Karpas-422 (cell line): ENCODE measurements at regions not wholly inside any gene's neighbourhood (a gene's known extent, or its start where the extent isn't known, plus 50 kb on each side); places are given as distances from the start of the nearest gene placed in this dataset.
"Not testable (repeated sequence)": the region's sequence is repeated elsewhere in the genome, so short reads cannot be mapped to it uniquely, and the experiment has no call there.

ENCODE experiments used
- DNase-seq: peaks from one replicate; pipeline ENCODE4 v3.0.0-alpha.2; 2015
- H2AFZ ChIP-seq: fragments of 200-600 bp; sonication (generic); 2 replicates; pipeline ENCODE4 v1.6.1; 2014; ENCODE audit warnings: antibody characterized with exemption, low read length, mixed read lengths
- H3K27ac ChIP-seq: fragments of 200-600 bp; sonication (generic); 2 replicates; pipeline ENCODE4 v1.5.1; 2014; ENCODE audit warnings: mild to moderate bottlenecking, low read length, moderate library complexity
- H3K27me3 ChIP-seq: fragments of 200-600 bp; sonication (generic); 2 replicates; pipeline ENCODE4 v1.6.1; 2014; ENCODE audit warnings: low read length, mixed read lengths
- H3K36me3 ChIP-seq: fragments of 200-600 bp; sonication (generic); 2 replicates; pipeline ENCODE4 v1.6.1; 2014; ENCODE audit warnings: low read length, mixed read lengths; ENCODE audit not compliant: insufficient read depth
- H3K4me1 ChIP-seq: fragments of 200-600 bp; sonication (generic); 2 replicates; pipeline ENCODE4 v1.6.1; 2014; ENCODE audit warnings: mild to moderate bottlenecking, low read length, mixed read lengths
- H3K4me2 ChIP-seq: fragments of 200-600 bp; sonication (generic); 2 replicates; pipeline ENCODE4 v1.6.1; 2014; ENCODE audit warnings: low read length, low read depth, mild to moderate bottlenecking; ENCODE audit not compliant: poor library complexity, severe bottlenecking
- H3K4me3 ChIP-seq: fragments of 200-600 bp; sonication (generic); 2 replicates; pipeline ENCODE4 v1.5.1; 2014; ENCODE audit warnings: mild to moderate bottlenecking, antibody characterized with exemption, low read length, mixed read lengths
- H3K79me2 ChIP-seq: fragments of 200-600 bp; sonication (generic); 2 replicates; pipeline ENCODE4 v1.6.1; 2014; ENCODE audit warnings: mild to moderate bottlenecking, low read length, mixed read lengths
- H3K9ac ChIP-seq: fragments of 200-600 bp; sonication (generic); 2 replicates; pipeline ENCODE4 v1.6.0; 2014; ENCODE audit warnings: low read length
- H3K9me2 ChIP-seq: fragments of 200-600 bp; sonication (generic), shearing (Covaris generic); replicated peaks from 2 replicates; pipeline ENCODE4 v1.6.0; 2014; ENCODE audit warnings: mild to moderate bottlenecking, low read length, moderate library complexity; ENCODE audit not compliant: insufficient read depth
- H3K9me3 ChIP-seq: fragments of 300-700, 200-600 bp; sonication (generic); 2 replicates; pipeline ENCODE4 v1.6.1; 2014; ENCODE audit warnings: low read length, mixed read lengths
- H4K20me1 ChIP-seq: fragments of 200-600 bp; sonication (generic); 2 replicates; pipeline ENCODE4 v1.6.1; 2014; ENCODE audit warnings: mild to moderate bottlenecking, antibody characterized with exemption, low read length, low read depth; ENCODE audit not compliant: insufficient read depth

- Histone ChIP-seq H3K9ac (no peak overlapping the region), H3K9me3 (peaks cover 6% of the 10 kb centered on the region; the same call in 1 of the 2 replicates), H3K4me1 (no peaks in the 10 kb centered on the region), H3K27ac (no peak overlapping the region), H3K9me2 (no peaks in the 10 kb centered on the region), H3K36me3 (no peaks in the 10 kb centered on the region), H3K27me3 (no peaks in the 10 kb centered on the region), H2AFZ (no peak overlapping the region), H3K4me3 (no peak overlapping the region), H3K4me2 (no peak overlapping the region), H3K79me2 (no peaks in the 10 kb centered on the region), H4K20me1 (no peaks in the 10 kb centered on the region)
- DNase-seq: no peak
Measured at GRCh38 chr6:55082021-55082420, 92.3 kb upstream of the HCRTR2 start.

DNA sequence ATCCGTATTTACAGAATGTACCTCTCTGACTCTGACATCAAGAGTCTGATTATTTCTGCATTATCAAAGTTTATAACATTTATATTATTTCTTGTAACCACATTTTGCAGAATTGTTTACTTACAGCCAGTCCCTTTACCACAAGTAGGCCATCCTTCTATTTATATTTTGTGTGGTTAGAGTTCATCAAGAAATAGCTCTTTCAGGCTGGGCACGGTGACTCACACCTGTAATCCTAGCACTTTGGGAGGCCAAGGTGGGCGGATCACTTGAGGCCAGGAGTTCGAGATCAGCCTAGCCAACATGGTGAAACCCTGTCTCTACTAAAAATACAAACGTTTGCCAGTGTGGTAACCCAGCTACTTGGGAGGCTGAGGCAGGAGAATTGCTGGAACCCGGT lies 86.3 kb upstream of the HCRTR2 start:
- not testable (repeated sequence) for H3K4me1 ChIP-seq, H3K9me2 ChIP-seq, H2AFZ ChIP-seq, H4K20me1 ChIP-seq, H3K4me3 ChIP-seq, H3K4me2 ChIP-seq, H3K9ac ChIP-seq, H3K27ac ChIP-seq, H3K36me3 ChIP-seq, H3K79me2 ChIP-seq, H3K27me3 ChIP-seq, H3K9me3 ChIP-seq, DNase-seq

DNA sequence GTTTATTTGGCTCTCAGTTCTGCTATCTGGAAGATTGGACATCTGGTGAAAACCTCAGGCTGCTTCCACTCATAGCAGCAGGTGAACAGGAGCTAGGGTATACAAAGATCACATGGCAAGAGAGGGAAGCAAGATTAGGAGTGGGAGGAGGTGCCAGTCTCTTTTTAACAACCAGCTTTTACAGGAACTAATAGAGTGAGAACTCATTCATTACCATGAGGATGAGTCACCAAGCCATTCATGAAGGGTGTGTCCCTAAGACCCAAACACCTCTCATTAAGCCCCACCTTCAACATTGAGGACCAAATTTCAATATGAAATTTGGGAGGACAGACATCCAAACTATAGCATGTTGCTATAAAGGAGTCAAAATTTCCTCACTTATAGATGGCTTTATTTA lies 85.4 kb upstream of the HCRTR2 start:
- H3K9me3 ChIP-seq: peaks cover 9% of the 10 kb centered on the region; the same call in 1 of the 2 replicates
- H3K79me2 ChIP-seq: no peaks in the 10 kb centered on the region
- H3K4me1 ChIP-seq: no peaks in the 10 kb centered on the region
- no peaks in the 10 kb centered on the region for H3K27me3 ChIP-seq
- DNase-seq: no peak
- H3K4me3 ChIP-seq: no peak overlapping the region
- H3K27ac ChIP-seq: no peak overlapping the region
- H2AFZ ChIP-seq: no peak overlapping the region
- no peaks in the 10 kb centered on the region for H3K9me2 ChIP-seq
- no peak overlapping the region for H3K9ac ChIP-seq
- H3K4me2 ChIP-seq: no peak overlapping the region
- no peaks in the 10 kb centered on the region for H4K20me1 ChIP-seq
- no peaks in the 10 kb centered on the region for H3K36me3 ChIP-seq

DNA sequence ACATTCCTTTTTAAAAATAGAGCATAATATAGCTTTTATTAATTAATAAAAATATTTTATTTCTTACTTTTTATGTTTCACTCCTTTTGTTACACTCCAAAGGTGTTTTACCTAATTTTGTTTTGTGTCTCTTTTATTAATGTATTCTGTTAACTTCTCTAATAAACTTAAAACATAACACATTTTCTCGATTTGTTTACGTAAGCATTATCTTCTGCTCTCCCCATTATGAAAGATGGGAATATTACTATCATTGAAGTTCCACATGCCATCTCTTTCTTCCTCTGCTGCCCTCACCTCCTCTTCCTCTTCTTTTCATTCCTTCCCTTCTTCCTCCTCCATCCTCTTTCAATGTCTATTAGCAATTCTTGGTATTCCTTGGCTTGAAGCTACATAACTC lies 85.0 kb upstream of the HCRTR2 start:
- H3K27ac ChIP-seq: no peak overlapping the region
- H3K4me2 ChIP-seq: no peak overlapping the region
- H3K36me3 ChIP-seq: no peaks in the 10 kb centered on the region
- DNase-seq: no peak
- H3K9ac ChIP-seq: no peak overlapping the region
- H3K4me1 ChIP-seq: no peaks in the 10 kb centered on the region
- no peaks in the 10 kb centered on the region for H4K20me1 ChIP-seq
- H2AFZ ChIP-seq: no peak overlapping the region
- no peaks in the 10 kb centered on the region for H3K9me2 ChIP-seq
- no peaks in the 10 kb centered on the region for H3K27me3 ChIP-seq
- peaks cover 5% of the 10 kb centered on the region; the same call in 1 of the 2 replicates for H3K9me3 ChIP-seq
- no peak overlapping the region for H3K4me3 ChIP-seq
- H3K79me2 ChIP-seq: no peaks in the 10 kb centered on the region

GRCh38 chr6:55100686-55101085 lies 73.6 kb upstream of the HCRTR2 start:
- Histone ChIP-seq H3K9me2 (no peaks in the 10 kb centered on the region), H3K79me2 (no peaks in the 10 kb centered on the region), H3K9ac (no peak overlapping the region), H3K4me2 (no peak overlapping the region), H2AFZ (no peak overlapping the region), H3K9me3 (peaks cover 10% of the 10 kb centered on the region; the same call in 1 of the 2 replicates), H3K27me3 (no peaks in the 10 kb centered on the region), H3K4me3 (no peak overlapping the region), H3K27ac (no peak overlapping the region), H3K4me1 (no peaks in the 10 kb centered on the region), H3K36me3 (no peaks in the 10 kb centered on the region), H4K20me1 (no peaks in the 10 kb centered on the region)
- no peak for DNase-seq

- Histone ChIP-seq H3K9me2 (no peaks in the 10 kb centered on the region), H3K4me1 (no peaks in the 10 kb centered on the region), H4K20me1 (no peaks in the 10 kb centered on the region), H3K36me3 (no peaks in the 10 kb centered on the region), H3K4me2 (no peak overlapping the region), H3K9ac (no peak overlapping the region), H3K9me3 (peaks cover 10% of the 10 kb centered on the region; the same call in 1 of the 2 replicates), H3K27ac (no peak overlapping the region), H2AFZ (no peak overlapping the region), H3K79me2 (no peaks in the 10 kb centered on the region), H3K4me3 (no peak overlapping the region), H3K27me3 (no peaks in the 10 kb centered on the region)
- DNase-seq: no peak
Measured at GRCh38 chr6:55101157-55101556, 73.2 kb upstream of the HCRTR2 start.

DNA sequence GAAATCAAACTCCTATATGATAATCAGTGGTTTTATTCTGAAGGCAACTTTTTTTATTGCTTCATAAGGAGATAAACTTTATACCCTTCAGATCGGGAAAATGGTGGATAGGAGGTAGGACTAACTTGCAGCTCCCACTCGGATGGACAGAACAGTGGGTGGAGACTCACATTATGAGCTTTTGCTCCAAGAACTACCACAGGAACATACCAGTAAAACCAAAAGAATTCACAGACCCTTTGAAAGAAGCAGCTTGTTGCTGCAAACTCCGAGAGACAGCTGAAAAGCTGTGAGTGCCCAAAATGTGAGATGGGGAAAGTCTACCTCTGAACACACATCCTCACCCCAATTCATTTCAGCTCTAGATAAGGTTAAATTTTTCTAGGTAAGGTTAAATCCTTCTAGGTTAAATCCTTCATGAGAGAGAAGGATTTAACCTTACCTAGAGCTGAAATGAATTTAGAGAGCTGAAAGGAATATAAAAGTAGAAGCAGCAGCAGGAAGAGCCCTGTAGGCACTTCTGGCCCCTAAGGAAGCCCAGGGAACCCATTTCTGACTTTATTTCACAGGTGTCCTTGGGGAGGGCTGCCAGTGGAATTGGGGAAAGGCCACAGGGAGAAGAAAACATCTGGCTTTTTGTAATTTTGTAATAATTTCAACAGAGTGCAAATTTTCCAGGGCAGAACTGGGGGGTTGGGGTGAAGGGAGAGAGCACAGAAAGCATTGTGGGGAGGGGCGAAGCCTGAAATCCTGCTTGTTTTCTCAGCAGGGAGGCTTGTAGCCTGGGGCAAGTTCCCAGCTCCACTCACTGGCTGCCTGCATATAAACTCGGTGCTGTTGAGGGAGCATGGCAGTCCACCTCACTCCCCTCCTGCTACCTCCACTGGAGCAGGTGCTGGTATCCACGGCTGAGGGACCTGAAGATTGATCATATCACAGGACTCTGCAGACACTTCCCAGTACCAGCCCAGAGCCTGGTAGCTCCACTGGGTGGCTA lies 65.9 kb upstream of the HCRTR2 start:
- Histone ChIP-seq H3K27ac (no peak overlapping the region), H3K79me2 (no peaks in the 10 kb centered on the region), H3K36me3 (no peaks in the 10 kb centered on the region), H3K4me1 (no peaks in the 10 kb centered on the region), H3K9ac (no peak overlapping the region), H3K4me2 (no peak overlapping the region), H4K20me1 (no peaks in the 10 kb centered on the region), H2AFZ (no peak overlapping the region), H3K4me3 (no peak overlapping the region), H3K9me3 (no peaks in the 10 kb centered on the region; the same call in 1 of the 2 replicates), H3K9me2 (no peaks in the 10 kb centered on the region), H3K27me3 (no peaks in the 10 kb centered on the region)
- no peak for DNase-seq

DNA sequence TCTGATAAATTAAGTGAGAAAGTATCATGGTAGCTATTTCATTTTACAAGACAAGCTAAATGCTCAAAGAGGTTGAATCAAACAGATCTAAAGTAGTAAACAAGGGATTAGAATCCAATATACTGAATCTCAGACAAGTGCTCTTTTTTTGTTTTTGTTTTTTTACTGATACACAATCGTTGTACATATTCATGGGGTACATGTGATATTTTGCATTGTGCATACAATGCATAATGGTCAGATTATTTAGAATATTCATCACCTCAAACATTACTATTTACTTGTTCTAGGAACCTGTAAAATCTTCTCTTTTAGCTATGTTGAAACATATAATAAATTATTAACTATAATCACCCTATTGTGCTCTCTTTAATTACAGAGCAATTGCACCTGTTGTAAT lies 57.0 kb upstream of the HCRTR2 start:
- Histone ChIP-seq H3K27me3 (no peaks in the 10 kb centered on the region), H2AFZ (no peak overlapping the region), H3K27ac (no peak overlapping the region), H4K20me1 (no peaks in the 10 kb centered on the region), H3K9me2 (no peaks in the 10 kb centered on the region), H3K4me3 (no peak overlapping the region), H3K4me2 (no peak overlapping the region), H3K9ac (no peak overlapping the region), H3K79me2 (no peaks in the 10 kb centered on the region), H3K36me3 (no peaks in the 10 kb centered on the region), H3K9me3 (no peaks in the 10 kb centered on the region; the same call in 1 of the 2 replicates), H3K4me1 (no peaks in the 10 kb centered on the region)
- DNase-seq: no peak
